ENCODE measurements at regions not wholly inside any gene's neighbourhood (a gene's known extent, or its start where the extent isn't known, plus 50 kb on each side); places are given as distances from the start of the nearest gene placed in this dataset.
"Not testable (repeated sequence)": the region's sequence is repeated elsewhere in the genome, so short reads cannot be mapped to it uniquely, and the experiment has no call there.

- TF ChIP-seq CTCF (IDR thresholded peaks at IDR 0.05): no peak
- Histone ChIP-seq H3K4me1 (no peaks in the 10 kb centered on the region), H3K9me3 (no peaks in the 10 kb centered on the region), H3K27ac (no peak overlapping the region), H3K36me3 (no peaks in the 10 kb centered on the region), H3K27me3 (no peaks in the 10 kb centered on the region), H3K4me3 (no peak overlapping the region)
- no peak for DNase-seq (ENCODE audit: low spot score in 2 of 2)
- intact Hi-C loops (cut with DNase I): no loop called here
Observed at GRCh38 chr5:147101659-147102369, 133.0 kb upstream of the STK32A start.

DNA sequence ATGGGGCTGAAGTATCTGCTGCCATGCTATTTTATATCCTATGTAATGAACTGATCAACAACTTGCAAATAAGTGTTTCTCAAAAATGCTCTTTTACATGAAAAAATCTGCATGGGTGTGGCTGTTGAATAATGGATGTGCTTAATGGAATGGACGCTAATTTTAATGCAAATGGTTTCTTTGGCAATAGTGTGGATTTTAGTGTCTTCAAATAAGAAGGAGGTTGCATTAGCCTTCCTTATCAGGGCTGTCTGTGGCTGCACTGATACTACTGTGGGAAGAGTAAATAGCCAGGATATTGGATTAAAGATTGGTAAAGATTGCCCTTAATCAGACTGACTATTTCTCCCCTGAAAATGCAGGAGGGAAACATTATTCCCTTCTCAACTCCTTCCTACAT is 121.9 kb upstream of the STK32A start:
- Histone ChIP-seq H3K4me1 (no peaks in the 10 kb centered on the region), H3K9me3 (no peaks in the 10 kb centered on the region), H3K36me3 (no peaks in the 10 kb centered on the region), H3K4me3 (no peak overlapping the region), H3K27me3 (no peaks in the 10 kb centered on the region), H3K27ac (no peak overlapping the region)
- intact Hi-C loops (cut with DNase I): no loop called here
- DNase-seq (ENCODE audit: low spot score in 2 of 2): no peak
- no peak for TF ChIP-seq CTCF (IDR thresholded peaks at IDR 0.05)

GRCh38 chr5:147113967-147114366 is 120.9 kb upstream of the STK32A start:
- H3K27ac ChIP-seq: no peak overlapping the region

GRCh38 chr5:147139759-147140158 is 95.1 kb upstream of the STK32A start:
- H3K9me3 ChIP-seq: peaks cover 0 to 18% of the 10 kb centered on the region in 2 donors
- DNase-seq (ENCODE audit: low spot score in 2 of 2); H3K4me3 ChIP-seq; H3K4me1 ChIP-seq; H3K27ac ChIP-seq; intact Hi-C loops (cut with DNase I); H3K36me3 ChIP-seq; H3K27me3 ChIP-seq: not testable (repeated sequence)

More at GRCh38 chr5:147113967-147114366, 120.9 kb upstream of the STK32A start:
- H3K4me1 ChIP-seq: no peaks in the 10 kb centered on the region
- intact Hi-C loops (cut with DNase I): no loop called here
- no peaks in the 10 kb centered on the region for H3K27me3 ChIP-seq
- TF ChIP-seq CTCF (IDR thresholded peaks at IDR 0.05): no peak
- no peaks in the 10 kb centered on the region for H3K36me3 ChIP-seq
- no peak for DNase-seq (ENCODE audit: low spot score in 2 of 2)
- H3K4me3 ChIP-seq: no peak overlapping the region
- no peaks in the 10 kb centered on the region for H3K9me3 ChIP-seq

DNA sequence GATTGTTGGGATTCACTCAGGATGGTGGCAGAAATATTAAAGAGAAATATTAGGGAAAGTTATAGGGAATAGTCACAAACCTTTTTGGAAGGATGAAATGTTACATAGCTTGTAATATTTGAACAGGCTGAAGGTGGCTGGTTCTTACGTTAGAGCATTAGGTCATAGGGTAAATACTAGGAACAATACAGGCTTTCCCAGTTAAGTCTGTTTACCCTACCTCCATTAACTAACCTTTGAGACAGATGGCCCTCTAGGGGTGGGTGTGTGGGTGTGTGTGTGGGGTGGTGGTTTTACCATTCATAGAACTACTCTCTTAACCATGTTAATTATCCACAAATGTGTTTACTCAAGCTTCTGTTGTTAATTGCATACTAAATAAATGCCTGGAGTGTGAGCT is 94.3 kb upstream of the STK32A start:
- Histone ChIP-seq H3K27ac (no peak overlapping the region), H3K4me3 (no peak overlapping the region), H3K4me1 (no peaks in the 10 kb centered on the region), H3K27me3 (no peaks in the 10 kb centered on the region), H3K9me3 (peaks cover 0 to 18% of the 10 kb centered on the region in 2 donors), H3K36me3 (no peaks in the 10 kb centered on the region)
- no peak for TF ChIP-seq CTCF (IDR thresholded peaks at IDR 0.05)
- intact Hi-C loops (cut with DNase I): no loop called here
- DNase-seq (ENCODE audit: low spot score in 2 of 2): no peak

DNA sequence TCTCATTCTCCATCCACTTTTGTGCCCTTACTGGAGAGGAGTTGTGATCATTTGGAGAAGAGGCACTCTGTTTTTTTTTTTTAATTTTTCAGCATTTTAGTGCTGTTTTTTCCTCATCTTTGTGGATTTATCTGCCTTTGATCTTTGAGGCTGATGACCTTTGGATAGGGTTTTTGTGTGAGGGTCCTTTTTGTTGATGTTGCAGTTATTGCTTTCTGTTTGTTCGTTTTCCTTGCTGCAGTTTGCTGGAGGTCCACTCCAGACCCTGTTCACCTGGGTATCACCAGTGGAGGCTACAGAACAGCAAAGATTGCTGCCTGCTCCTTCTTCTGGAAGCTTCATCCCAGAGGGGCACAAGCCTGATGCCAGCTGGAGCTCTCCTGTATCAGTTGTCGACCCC is 93.2 kb upstream of the STK32A start:
- H3K27me3 ChIP-seq; H3K27ac ChIP-seq; intact Hi-C loops (cut with DNase I); H3K36me3 ChIP-seq; H3K4me1 ChIP-seq; DNase-seq (ENCODE audit: low spot score in 2 of 2); H3K4me3 ChIP-seq: not testable (repeated sequence)
- peaks cover 0 to 12% of the 10 kb centered on the region in 2 donors for H3K9me3 ChIP-seq

DNA sequence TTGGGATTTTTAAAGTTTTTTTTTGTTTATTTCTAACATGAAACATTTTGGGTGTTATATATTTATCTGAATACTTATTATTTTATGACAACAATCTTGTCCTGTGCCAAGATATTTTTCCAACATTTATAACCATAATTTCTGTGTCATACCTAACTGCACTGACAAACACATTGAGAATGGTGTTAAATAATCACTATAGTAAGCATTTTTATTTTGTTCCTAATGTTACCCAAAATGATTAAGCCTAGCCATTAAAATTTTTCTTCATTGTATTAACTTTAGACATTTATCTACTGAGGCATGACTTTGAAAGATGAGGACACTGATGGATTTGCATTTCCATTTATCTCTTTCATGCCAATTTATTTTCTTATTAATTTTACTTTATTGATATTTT is 91.6 kb upstream of the STK32A start:
- Histone ChIP-seq H3K4me3 (no peak overlapping the region), H3K9me3 (peaks cover 0 to 10% of the 10 kb centered on the region in 2 donors), H3K27ac (no peak overlapping the region), H3K36me3 (no peaks in the 10 kb centered on the region), H3K4me1 (no peaks in the 10 kb centered on the region), H3K27me3 (no peaks in the 10 kb centered on the region)
- DNase-seq (ENCODE audit: low spot score in 2 of 2): no peak
- intact Hi-C loops (cut with DNase I): no loop called here
- no peak for TF ChIP-seq CTCF (IDR thresholded peaks at IDR 0.05)
